SU-DHL-6 (cell line): ENCODE measurements at regions not wholly inside any gene's neighbourhood (a gene's known extent, or its start where the extent isn't known, plus 50 kb on each side); places are given as distances from the start of the nearest gene placed in this dataset.

Source experiments
- H2AFZ ChIP-seq: fragments of 200-600 bp; sonication (generic); 2 replicates; pipeline ENCODE4 v1.6.1; 2014; ENCODE audit warnings: low read depth, mild to moderate bottlenecking, moderate library complexity, mixed read lengths, antibody characterized with exemption, low read length; ENCODE audit not compliant: severe bottlenecking
- H3F3A ChIP-seq: fragments of 200-600 bp; shearing (Covaris generic); 2 replicates; pipeline ENCODE4 v1.6.0; 2016; ENCODE audit warnings: antibody characterized with exemption, mild to moderate bottlenecking; ENCODE audit not compliant: insufficient read depth
- H3K27ac ChIP-seq: fragments of 200-600 bp; sonication (generic); 2 replicates; pipeline ENCODE4 v1.5.1; 2016; ENCODE audit warnings: low read depth, mild to moderate bottlenecking, low read length, moderate library complexity, mixed read lengths
- H3K27me3 ChIP-seq: fragments of 200-600 bp; sonication (generic), shearing (Covaris generic); 2 replicates; pipeline ENCODE4 v1.6.0; 2014; ENCODE audit warnings: mild to moderate bottlenecking, low read length
- H3K36me3 ChIP-seq: fragments of 200-600 bp; sonication (generic); 2 replicates; pipeline ENCODE4 v1.6.1; 2014; ENCODE audit warnings: mild to moderate bottlenecking, low read length, mixed read lengths
- H3K4me2 ChIP-seq: fragments of 300-600, 200-600 bp; shearing (Covaris generic), sonication (generic); 2 replicates; pipeline ENCODE4 v1.6.0; 2014; ENCODE audit warnings: low read length, low read depth, mild to moderate bottlenecking; ENCODE audit not compliant: poor library complexity, severe bottlenecking
- H3K4me3 ChIP-seq: fragments of 200-600 bp; sonication (generic); 2 replicates; pipeline ENCODE4 v1.5.1; 2014; ENCODE audit warnings: antibody characterized with exemption, low read length, mild to moderate bottlenecking, mixed read lengths; ENCODE audit not compliant: insufficient read depth, poor library complexity, severe bottlenecking
- H3K79me2 ChIP-seq: fragments of 200-600 bp; sonication (generic); 2 replicates; pipeline ENCODE4 v1.6.1; 2014; ENCODE audit warnings: mild to moderate bottlenecking, low read length, moderate library complexity; ENCODE audit not compliant: insufficient read depth
- H3K9ac ChIP-seq: fragments of 200-600 bp; sonication (generic); 2 replicates; pipeline ENCODE4 v1.7.0; 2014; ENCODE audit warnings: mild to moderate bottlenecking, low read length
- H3K9me2 ChIP-seq: fragments of 200-600 bp; sonication (generic); replicated peaks from 2 replicates; pipeline ENCODE4 v1.6.1; 2014; ENCODE audit warnings: low read length; ENCODE audit not compliant: insufficient read depth
- H3K9me3 ChIP-seq: fragments of 200-600 bp; sonication (generic); 2 replicates; pipeline ENCODE4 v1.6.1; 2014; ENCODE audit warnings: low read length, mixed read lengths; ENCODE audit not compliant: insufficient read depth
- H4K20me1 ChIP-seq: fragments of 200-600 bp; sonication (generic); 2 replicates; pipeline ENCODE4 v1.6.1; 2014; ENCODE audit warnings: low read depth, mild to moderate bottlenecking, antibody characterized with exemption, low read length, moderate library complexity, mixed read lengths
- EZH2phosphoT487 ChIP-seq: fragments of 200-600 bp; sonication (generic), shearing (Covaris generic); conservative IDR thresholded peaks from 2 replicates; pipeline ENCODE4 v1.6.1; 2018; ENCODE audit warnings: mild to moderate bottlenecking, antibody characterized with exemption, low read length, moderate library complexity, mixed read lengths
- TF ChIP-seq, protein P1 (sequence below): fragments of 200-600 bp; sonication (generic); IDR thresholded peaks from one replicate; pipeline ENCODE4 v1.5.1; 2017; ENCODE audit warnings: antibody characterized with exemption, mild to moderate bottlenecking, low read length, moderate library complexity; ENCODE audit not compliant: insufficient read depth, poor library complexity, severe bottlenecking

DNA sequence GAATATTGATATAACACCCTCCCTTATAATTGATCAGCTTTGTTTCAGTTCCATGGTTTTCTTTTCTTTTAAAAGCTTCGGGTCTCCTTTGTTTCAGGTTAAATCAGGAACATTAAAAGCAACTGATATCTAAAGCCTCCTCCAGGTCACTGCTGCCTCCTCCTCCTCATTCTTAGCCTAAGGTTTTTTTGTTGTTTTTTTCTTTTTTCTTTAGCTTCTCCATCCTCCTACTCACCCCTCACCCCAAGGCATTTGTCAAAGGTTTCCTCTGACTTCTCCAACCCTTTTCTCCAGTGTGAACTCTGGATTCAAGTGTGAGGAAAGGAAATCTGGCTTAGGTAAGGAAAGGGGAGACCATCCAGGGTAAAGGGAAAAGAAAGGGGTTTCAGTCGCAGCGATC lies 420.2 kb upstream of the NFE2L3 start:
- H3K9ac ChIP-seq: no peak overlapping the region

DNA sequence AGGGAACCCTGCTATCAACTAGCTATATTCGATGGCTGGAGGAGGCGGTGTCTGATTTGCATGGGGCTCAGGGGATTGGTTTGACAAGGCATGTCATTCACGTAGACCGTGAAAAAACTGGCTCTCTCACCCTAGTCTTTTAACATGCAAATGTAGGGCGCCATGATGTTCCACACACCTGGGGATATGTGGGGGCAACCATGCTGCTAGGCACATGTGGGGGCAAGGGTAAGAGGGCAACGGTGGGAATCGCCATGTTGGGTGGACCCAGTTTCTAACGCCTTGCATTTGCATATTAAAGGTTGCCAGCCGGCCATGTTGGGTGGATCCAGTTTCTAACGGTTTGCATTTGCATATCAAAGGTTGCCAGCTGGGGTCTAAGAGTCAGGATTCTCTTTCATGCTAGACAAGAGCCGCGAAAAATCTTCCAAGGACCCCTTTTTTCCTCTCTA lies 419.2 kb upstream of the NFE2L3 start:
- TF ChIP-seq EZH2phosphoT487: no peak
- no peaks in the 10 kb centered on the region for H3K27me3 ChIP-seq
- H3K79me2 ChIP-seq: no peaks in the 10 kb centered on the region
- H3F3A ChIP-seq: no peaks in the 10 kb centered on the region
- H3K9me2 ChIP-seq: no peaks in the 10 kb centered on the region
- H3K9me3 ChIP-seq: no peaks in the 10 kb centered on the region
- no peaks in the 10 kb centered on the region for H3K36me3 ChIP-seq
- H3K9ac ChIP-seq: no peak overlapping the region
- no peak overlapping the region for H3K4me2 ChIP-seq
- H3K27ac ChIP-seq: no peak overlapping the region
- H2AFZ ChIP-seq: no peak overlapping the region
- no peak overlapping the region for H3K4me3 ChIP-seq
- no peaks in the 10 kb centered on the region for H4K20me1 ChIP-seq

More for the DNA sequence above, 420.2 kb upstream of the NFE2L3 start:
- H3K4me3 ChIP-seq: no peak overlapping the region
- H3K79me2 ChIP-seq: no peaks in the 10 kb centered on the region
- H4K20me1 ChIP-seq: no peaks in the 10 kb centered on the region
- H3K27ac ChIP-seq: no peak overlapping the region
- no peaks in the 10 kb centered on the region for H3K9me3 ChIP-seq
- no peaks in the 10 kb centered on the region for H3K36me3 ChIP-seq
- H3K27me3 ChIP-seq: no peaks in the 10 kb centered on the region
- H3F3A ChIP-seq: no peaks in the 10 kb centered on the region
- no peak overlapping the region for H3K4me2 ChIP-seq
- H3K9me2 ChIP-seq: no peaks in the 10 kb centered on the region
- TF ChIP-seq, protein P1, sequence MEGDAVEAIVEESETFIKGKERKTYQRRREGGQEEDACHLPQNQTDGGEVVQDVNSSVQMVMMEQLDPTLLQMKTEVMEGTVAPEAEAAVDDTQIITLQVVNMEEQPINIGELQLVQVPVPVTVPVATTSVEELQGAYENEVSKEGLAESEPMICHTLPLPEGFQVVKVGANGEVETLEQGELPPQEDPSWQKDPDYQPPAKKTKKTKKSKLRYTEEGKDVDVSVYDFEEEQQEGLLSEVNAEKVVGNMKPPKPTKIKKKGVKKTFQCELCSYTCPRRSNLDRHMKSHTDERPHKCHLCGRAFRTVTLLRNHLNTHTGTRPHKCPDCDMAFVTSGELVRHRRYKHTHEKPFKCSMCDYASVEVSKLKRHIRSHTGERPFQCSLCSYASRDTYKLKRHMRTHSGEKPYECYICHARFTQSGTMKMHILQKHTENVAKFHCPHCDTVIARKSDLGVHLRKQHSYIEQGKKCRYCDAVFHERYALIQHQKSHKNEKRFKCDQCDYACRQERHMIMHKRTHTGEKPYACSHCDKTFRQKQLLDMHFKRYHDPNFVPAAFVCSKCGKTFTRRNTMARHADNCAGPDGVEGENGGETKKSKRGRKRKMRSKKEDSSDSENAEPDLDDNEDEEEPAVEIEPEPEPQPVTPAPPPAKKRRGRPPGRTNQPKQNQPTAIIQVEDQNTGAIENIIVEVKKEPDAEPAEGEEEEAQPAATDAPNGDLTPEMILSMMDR: no peak
- no peak for TF ChIP-seq EZH2phosphoT487
- no peak overlapping the region for H2AFZ ChIP-seq

DNA sequence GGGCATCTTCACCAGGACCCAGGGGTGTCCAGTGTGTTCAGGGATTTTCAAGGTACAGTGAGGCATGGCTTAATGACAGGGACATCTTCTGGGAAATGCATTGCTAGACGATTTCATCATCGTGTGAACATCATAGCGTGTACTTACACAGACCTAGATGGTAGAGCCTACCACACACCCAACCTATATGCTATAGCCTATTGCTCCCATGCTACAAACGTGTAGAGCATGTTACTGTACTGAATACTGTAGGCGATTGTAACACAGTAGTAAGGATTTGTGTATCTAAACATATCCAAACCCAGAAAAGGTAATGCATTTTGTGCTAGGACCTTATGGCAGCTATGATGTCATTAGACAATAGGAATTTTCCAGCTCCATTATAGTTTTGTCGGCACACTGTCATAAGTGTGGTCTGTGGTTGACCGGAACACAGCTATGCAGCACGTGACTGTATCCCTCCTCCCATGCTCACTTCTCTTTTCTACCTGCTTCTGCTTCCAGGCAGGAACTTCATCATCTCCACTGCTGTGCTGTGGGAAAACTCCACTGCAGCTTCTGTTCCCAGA lies 416.2 kb upstream of the NFE2L3 start:
- Histone ChIP-seq H3K4me2 (no peak overlapping the region), H3K9me3 (no peaks in the 10 kb centered on the region), H3K27me3 (no peaks in the 10 kb centered on the region), H3K27ac (no peak overlapping the region), H3K4me3 (no peak overlapping the region), H3K9ac (no peak overlapping the region), H3K36me3 (no peaks in the 10 kb centered on the region), H3F3A (no peaks in the 10 kb centered on the region), H2AFZ (no peak overlapping the region), H3K79me2 (no peaks in the 10 kb centered on the region), H4K20me1 (no peaks in the 10 kb centered on the region), H3K9me2 (no peaks in the 10 kb centered on the region)
- TF ChIP-seq, protein P1: no peak
- TF ChIP-seq EZH2phosphoT487: no peak

DNA sequence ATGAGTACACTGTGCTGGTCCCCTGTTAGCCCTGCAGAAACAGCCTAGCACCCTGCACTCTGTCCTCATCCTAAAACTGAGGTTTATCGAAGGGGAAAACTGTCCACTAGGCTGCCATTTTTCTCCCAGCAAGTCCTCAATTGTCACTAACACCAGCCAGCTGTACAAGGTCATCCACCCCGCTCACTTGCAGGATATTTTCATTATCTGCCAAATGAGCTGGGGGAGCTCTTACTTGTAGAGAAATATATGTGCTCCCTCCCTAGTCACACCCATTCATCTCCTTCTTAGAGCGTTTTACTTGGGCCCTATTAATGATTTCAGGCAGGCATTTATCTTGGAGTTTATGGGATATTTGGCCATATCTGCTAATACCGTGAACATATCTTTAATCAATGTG lies 413.5 kb upstream of the NFE2L3 start:
- no peaks in the 10 kb centered on the region for H4K20me1 ChIP-seq
- no peak for TF ChIP-seq EZH2phosphoT487
- TF ChIP-seq, protein P1: no peak
- H3K4me3 ChIP-seq: no peak overlapping the region
- H2AFZ ChIP-seq: no peak overlapping the region
- no peaks in the 10 kb centered on the region for H3K27me3 ChIP-seq
- no peaks in the 10 kb centered on the region for H3K79me2 ChIP-seq
- H3K9me3 ChIP-seq: no peaks in the 10 kb centered on the region
- no peak overlapping the region for H3K4me2 ChIP-seq
- H3F3A ChIP-seq: no peaks in the 10 kb centered on the region
- H3K27ac ChIP-seq: no peak overlapping the region
- H3K9me2 ChIP-seq: no peaks in the 10 kb centered on the region
- H3K9ac ChIP-seq: no peak overlapping the region
- no peaks in the 10 kb centered on the region for H3K36me3 ChIP-seq
